K562 (cell line): ENCODE measurements at regions not wholly inside any gene's neighbourhood (a gene's known extent, or its start where the extent isn't known, plus 50 kb on each side); places are given as distances from the start of the nearest gene placed in this dataset.

Experiments
- ARHGAP35 ChIP-seq: fragments of 450-650 bp; IDR thresholded peaks from 2 replicates; pipeline ENCODE4 v1.6.1; 2018; ENCODE audit not compliant: partially characterized antibody
- CHD2 ChIP-seq: IDR thresholded peaks from 2 replicates; pipeline ENCODE4 v1.6.1; 2011; ENCODE audit warnings: low read depth, low read length
- FIP1L1 ChIP-seq: fragments of 200-400 bp; formaldehyde crosslinking; IDR thresholded peaks from 2 replicates; pipeline ENCODE4 v1.6.1; 2018; ENCODE audit warnings: mild to moderate bottlenecking, low read depth, low read length; ENCODE audit not compliant: poor library complexity, severe bottlenecking
- SP1 ChIP-seq: sonication (generic); formaldehyde crosslinking; IDR thresholded peaks from 2 replicates; pipeline ENCODE4 v1.8.1; 2022; ENCODE audit warnings: mild to moderate bottlenecking, missing genetic modification reagents
- XRCC4 ChIP-seq: IDR thresholded peaks from one replicate; pipeline ENCODE4 v1.6.1; 2011; ENCODE audit not compliant: insufficient read depth, insufficient read length; ENCODE audit errors: extremely low read depth
- ZFP1 ChIP-seq: fragments of 450-650 bp; formaldehyde crosslinking; IDR thresholded peaks from 2 replicates; pipeline ENCODE4 v1.4.0; 2020; ENCODE audit warnings: mild to moderate bottlenecking, mixed read lengths
- ZNF146 ChIP-seq: IDR thresholded peaks from one replicate; pipeline ENCODE4 v1.6.1; 2018; ENCODE audit warnings: missing compliant biosample characterization; ENCODE audit not compliant: unreplicated experiment
- TF ChIP-seq, protein P1 (sequence below): sonication (generic); formaldehyde crosslinking; IDR thresholded peaks from 2 replicates; pipeline ENCODE4 v1.8.0; 2023; ENCODE audit warnings: missing genetic modification reagents, mild to moderate bottlenecking, borderline replicate concordance
- TF ChIP-seq, protein P2 (sequence below), 2 experiments: fragments of 450-650 bp in 1 of 2; sonication (generic) in 1 of 2; formaldehyde crosslinking; conservative IDR thresholded peaks; 2 replicates each; pipeline versions ENCODE4 v1.4.0 to v1.8.1; 2020 to 2022; ENCODE audit warnings: mild to moderate bottlenecking in 1 of 2, missing genetic modification reagents in 1 of 2
- TF ChIP-seq, protein P3 (sequence below): fragments of 450-650 bp; conservative IDR thresholded peaks from 2 replicates; pipeline ENCODE4 v1.6.1; 2016; ENCODE audit warnings: missing genetic modification characterization, low read depth, mild to moderate bottlenecking, missing compliant biosample characterization, moderate library complexity

DNA sequence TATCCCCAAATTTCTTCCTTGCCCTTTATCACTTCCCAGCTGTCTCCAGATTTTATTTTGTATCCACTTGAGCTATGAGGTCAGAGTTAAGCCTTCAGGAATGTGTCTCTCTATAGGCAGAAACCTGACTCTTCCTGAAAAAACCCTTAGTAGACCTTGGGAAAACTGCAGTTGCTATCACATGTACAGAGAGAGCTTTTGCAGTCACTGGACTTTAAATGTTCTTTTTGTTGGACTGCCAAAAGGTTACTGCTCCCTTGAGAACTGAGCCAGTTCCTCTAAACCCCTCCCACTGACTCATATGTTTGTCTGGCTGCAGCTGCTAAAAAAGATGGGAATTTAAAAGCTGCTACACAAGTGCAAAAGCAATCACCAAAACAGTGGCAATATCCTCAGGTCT is 169.1 kb upstream of the CCDC54 start (continued):
- TF ChIP-seq, protein P1, sequence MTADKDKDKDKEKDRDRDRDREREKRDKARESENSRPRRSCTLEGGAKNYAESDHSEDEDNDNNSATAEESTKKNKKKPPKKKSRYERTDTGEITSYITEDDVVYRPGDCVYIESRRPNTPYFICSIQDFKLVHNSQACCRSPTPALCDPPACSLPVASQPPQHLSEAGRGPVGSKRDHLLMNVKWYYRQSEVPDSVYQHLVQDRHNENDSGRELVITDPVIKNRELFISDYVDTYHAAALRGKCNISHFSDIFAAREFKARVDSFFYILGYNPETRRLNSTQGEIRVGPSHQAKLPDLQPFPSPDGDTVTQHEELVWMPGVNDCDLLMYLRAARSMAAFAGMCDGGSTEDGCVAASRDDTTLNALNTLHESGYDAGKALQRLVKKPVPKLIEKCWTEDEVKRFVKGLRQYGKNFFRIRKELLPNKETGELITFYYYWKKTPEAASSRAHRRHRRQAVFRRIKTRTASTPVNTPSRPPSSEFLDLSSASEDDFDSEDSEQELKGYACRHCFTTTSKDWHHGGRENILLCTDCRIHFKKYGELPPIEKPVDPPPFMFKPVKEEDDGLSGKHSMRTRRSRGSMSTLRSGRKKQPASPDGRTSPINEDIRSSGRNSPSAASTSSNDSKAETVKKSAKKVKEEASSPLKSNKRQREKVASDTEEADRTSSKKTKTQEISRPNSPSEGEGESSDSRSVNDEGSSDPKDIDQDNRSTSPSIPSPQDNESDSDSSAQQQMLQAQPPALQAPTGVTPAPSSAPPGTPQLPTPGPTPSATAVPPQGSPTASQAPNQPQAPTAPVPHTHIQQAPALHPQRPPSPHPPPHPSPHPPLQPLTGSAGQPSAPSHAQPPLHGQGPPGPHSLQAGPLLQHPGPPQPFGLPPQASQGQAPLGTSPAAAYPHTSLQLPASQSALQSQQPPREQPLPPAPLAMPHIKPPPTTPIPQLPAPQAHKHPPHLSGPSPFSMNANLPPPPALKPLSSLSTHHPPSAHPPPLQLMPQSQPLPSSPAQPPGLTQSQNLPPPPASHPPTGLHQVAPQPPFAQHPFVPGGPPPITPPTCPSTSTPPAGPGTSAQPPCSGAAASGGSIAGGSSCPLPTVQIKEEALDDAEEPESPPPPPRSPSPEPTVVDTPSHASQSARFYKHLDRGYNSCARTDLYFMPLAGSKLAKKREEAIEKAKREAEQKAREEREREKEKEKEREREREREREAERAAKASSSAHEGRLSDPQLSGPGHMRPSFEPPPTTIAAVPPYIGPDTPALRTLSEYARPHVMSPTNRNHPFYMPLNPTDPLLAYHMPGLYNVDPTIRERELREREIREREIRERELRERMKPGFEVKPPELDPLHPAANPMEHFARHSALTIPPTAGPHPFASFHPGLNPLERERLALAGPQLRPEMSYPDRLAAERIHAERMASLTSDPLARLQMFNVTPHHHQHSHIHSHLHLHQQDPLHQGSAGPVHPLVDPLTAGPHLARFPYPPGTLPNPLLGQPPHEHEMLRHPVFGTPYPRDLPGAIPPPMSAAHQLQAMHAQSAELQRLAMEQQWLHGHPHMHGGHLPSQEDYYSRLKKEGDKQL (CRISPR knock-in tag), result no peak
- TF ChIP-seq ARHGAP35, result no peak
- no peak for TF ChIP-seq XRCC4
- TF ChIP-seq, protein P2, sequence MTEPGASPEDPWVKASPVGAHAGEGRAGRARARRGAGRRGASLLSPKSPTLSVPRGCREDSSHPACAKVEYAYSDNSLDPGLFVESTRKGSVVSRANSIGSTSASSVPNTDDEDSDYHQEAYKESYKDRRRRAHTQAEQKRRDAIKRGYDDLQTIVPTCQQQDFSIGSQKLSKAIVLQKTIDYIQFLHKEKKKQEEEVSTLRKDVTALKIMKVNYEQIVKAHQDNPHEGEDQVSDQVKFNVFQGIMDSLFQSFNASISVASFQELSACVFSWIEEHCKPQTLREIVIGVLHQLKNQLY (CRISPR knock-in tag; conservative IDR thresholded peaks at IDR 0.05), result no peak
- TF ChIP-seq ZFP1 (CRISPR knock-in tag), result no peak
- TF ChIP-seq ZNF146, result no peak
- TF ChIP-seq SP1 (CRISPR knock-in tag), result no peak
- TF ChIP-seq FIP1L1, result no peak
- no peak for TF ChIP-seq CHD2
- TF ChIP-seq, protein P3, sequence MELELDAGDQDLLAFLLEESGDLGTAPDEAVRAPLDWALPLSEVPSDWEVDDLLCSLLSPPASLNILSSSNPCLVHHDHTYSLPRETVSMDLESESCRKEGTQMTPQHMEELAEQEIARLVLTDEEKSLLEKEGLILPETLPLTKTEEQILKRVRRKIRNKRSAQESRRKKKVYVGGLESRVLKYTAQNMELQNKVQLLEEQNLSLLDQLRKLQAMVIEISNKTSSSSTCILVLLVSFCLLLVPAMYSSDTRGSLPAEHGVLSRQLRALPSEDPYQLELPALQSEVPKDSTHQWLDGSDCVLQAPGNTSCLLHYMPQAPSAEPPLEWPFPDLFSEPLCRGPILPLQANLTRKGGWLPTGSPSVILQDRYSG (tag), result no peak
